HG03159 (cell line): ENCODE measurements at regions not wholly inside any gene's neighbourhood (a gene's known extent, or its start where the extent isn't known, plus 50 kb on each side); places are given as distances from the start of the nearest gene placed in this dataset.
A peak's percentile ranks its signal among the peaks of the same experiment; 100 is the strongest.
"Not testable (repeated sequence)": the region's sequence is repeated elsewhere in the genome, so short reads cannot be mapped to it uniquely, and the experiment has no call there.

ENCODE experiments used
- ATAC-seq: cut with Tn5 transposase; IDR thresholded peaks from one replicate; pipeline ENCODE4 v1.9.1; 2021; ENCODE audit warnings: mild to moderate bottlenecking, moderate library complexity; ENCODE audit not compliant: unreplicated experiment

- ATAC-seq, result peak; percentile 99
These were observed 373.3 kb upstream of the SEMA6A start for GRCh38 chr5:116947691-116948528.

- not testable (repeated sequence) for ATAC-seq
These were observed 371.2 kb upstream of the SEMA6A start for GRCh38 chr5:116945613-116946382.

- no peak for ATAC-seq
These were observed 369.6 kb upstream of the SEMA6A start for GRCh38 chr5:116944183-116944582.

- no peak for ATAC-seq
These were observed 368.0 kb upstream of the SEMA6A start for GRCh38 chr5:116942622-116943021.

- ATAC-seq, result no peak
These were observed 365.0 kb upstream of the SEMA6A start for GRCh38 chr5:116939641-116940040.

GRCh38 chr5:116938488-116938887 is 363.9 kb upstream of the SEMA6A start:
- ATAC-seq, result no peak

- no peak for ATAC-seq
These were observed 361.0 kb upstream of the SEMA6A start for GRCh38 chr5:116935561-116936162.

- no peak for ATAC-seq
These were observed 356.0 kb upstream of the SEMA6A start for GRCh38 chr5:116930616-116931015.

GRCh38 chr5:116923344-116923743 is 348.7 kb upstream of the SEMA6A start:
- ATAC-seq, result no peak

GRCh38 chr5:116922532-116922931 is 347.9 kb upstream of the SEMA6A start:
- peak; percentile 90 for ATAC-seq

- no peak for ATAC-seq
These were observed 340.4 kb upstream of the SEMA6A start for GRCh38 chr5:116914869-116915504.

GRCh38 chr5:116912221-116912620 is 337.6 kb upstream of the SEMA6A start:
- no peak for ATAC-seq

- no peak for ATAC-seq
These were observed 336.5 kb upstream of the SEMA6A start for GRCh38 chr5:116911074-116911473.

- peak; percentile 80 for ATAC-seq
These were observed 333.9 kb upstream of the SEMA6A start for GRCh38 chr5:116908537-116908936.

- ATAC-seq, result no peak
These were observed 331.3 kb upstream of the SEMA6A start for GRCh38 chr5:116905885-116906284.

GRCh38 chr5:116900793-116901192 is 326.2 kb upstream of the SEMA6A start:
- ATAC-seq, result no peak

GRCh38 chr5:116898917-116899316 is 324.3 kb upstream of the SEMA6A start:
- peak; percentile 64 for ATAC-seq

- ATAC-seq, result no peak
These were observed 322.7 kb upstream of the SEMA6A start for GRCh38 chr5:116897291-116897690.

- no peak for ATAC-seq
These were observed 321.4 kb upstream of the SEMA6A start for GRCh38 chr5:116896001-116896400.

GRCh38 chr5:116892993-116893392 is 318.4 kb upstream of the SEMA6A start:
- ATAC-seq, result no peak

GRCh38 chr5:116887104-116887503 is 312.5 kb upstream of the SEMA6A start:
- no peak for ATAC-seq
